Transverse colon (tissue), 4 donors: ENCODE measurements at regions not wholly inside any gene's neighbourhood (a gene's known extent, or its start where the extent isn't known, plus 50 kb on each side); places are given as distances from the start of the nearest gene placed in this dataset.

Experiments used
- DNase-seq: peaks from one replicate; pipeline ENCODE4 v3.0.0-alpha.2; 2019
- H3K27ac ChIP-seq, 4 donors: fragments of 200-600 bp; sonication (generic); 2 replicates each; pipeline ENCODE4 v1.5.1; 2016 to 2018; ENCODE audit warnings: inconsistent platforms in 4 of 4
- H3K27me3 ChIP-seq: fragments of 200-600 bp; sonication (generic); 2 replicates; pipeline ENCODE4 v1.5.1; 2017; ENCODE audit warnings: inconsistent platforms
- H3K36me3 ChIP-seq, 4 donors: fragments of 200-600 bp; sonication (generic); 2 replicates each; pipeline ENCODE4 v1.5.1; 2017 to 2019; ENCODE audit warnings: inconsistent platforms in 4 of 4
- H3K4me1 ChIP-seq, 4 donors: fragments of 200-600 bp; sonication (generic); 2 replicates each; pipeline ENCODE4 v1.5.1; 2017 to 2020; ENCODE audit warnings: inconsistent platforms in 4 of 4
- H3K4me3 ChIP-seq, 4 donors: fragments of 200-600 bp; sonication (generic); 1 replicate in 1 of 4; 2 replicates in 3 of 4; pipeline versions ENCODE4 v1.5.1 to v1.6.1; 2017 to 2019; ENCODE audit warnings: inconsistent platforms in 4 of 4
- H3K9me3 ChIP-seq, 2 donors: fragments of 200-600 bp; sonication (generic); 2 replicates each; pipeline ENCODE4 v1.5.1; 2017 to 2019; ENCODE audit warnings: inconsistent platforms in 2 of 2
- CTCF ChIP-seq, 5 experiments: fragments of 200-600 bp in 3 of 5; fragments of 450-650 bp in 2 of 5; sonication (generic) in 3 of 5; IDR thresholded peaks; 1 replicate in 2 of 5; 2 replicates in 3 of 5; pipeline ENCODE4 v1.5.1; 2016 to 2017; ENCODE audit warnings: antibody characterized with exemption in 5 of 5, inconsistent platforms in 3 of 5, mild to moderate bottlenecking in 2 of 5, moderate library complexity in 1 of 5
- EP300 ChIP-seq: sonication (generic); formaldehyde crosslinking; IDR thresholded peaks from one replicate; pipeline ENCODE4 v1.6.1; 2017; ENCODE audit warnings: antibody characterized with exemption, low read depth
- POLR2A ChIP-seq: fragments of 450-650 bp; IDR thresholded peaks from one replicate; pipeline ENCODE4 v1.6.1; 2016; ENCODE audit warnings: antibody characterized with exemption, mild to moderate bottlenecking, moderate library complexity
- POLR2AphosphoS5 ChIP-seq, 3 donors: sonication (generic); formaldehyde crosslinking; IDR thresholded peaks; one replicate each; pipeline ENCODE4 v1.6.1; 2016; ENCODE audit warnings: antibody characterized with exemption in 3 of 3
- WGBS, 2 donors: methylation state at CpG; one replicate each; pipeline ENCODE4 v1.1.5; 2018; ENCODE audit warnings: low coverage in 1 of 2; 5-methylcytosine and 5-hydroxymethylcytosine counted together
- in situ Hi-C, 4 donors: fragments of 200-750 bp; cut with MboI; loops; one replicate each; pipeline versions ENCODE4 v1.15.0 to v1.15.1; 2017; ENCODE audit warnings: low sequenced_read_pairs in 3 of 4, low pct_ligation_motif_present in 1 of 4, low pct_unique_long_range_greater_than_20kb in 1 of 4
- intact Hi-C: fragments of 100-400 bp; cut with DNase I; formaldehyde crosslinking; loops from one replicate; pipeline ENCODE4 v1.15.1; 2023; ENCODE audit warnings: low total_unique reads

GRCh38 chr7:145147865-145148264 is 312.0 kb upstream of the TPK1 start:
- no peaks in the 10 kb centered on the region for H3K9me3 ChIP-seq
- H3K4me3 ChIP-seq, result no peak overlapping the region
- TF ChIP-seq CTCF (IDR thresholded peaks at IDR 0.05), result no peak
- no peak for TF ChIP-seq POLR2A
- no peak for TF ChIP-seq POLR2AphosphoS5 (IDR thresholded peaks at IDR 0.05)
- TF ChIP-seq EP300, result no peak
- H3K27ac ChIP-seq, result no peak overlapping the region
- intact Hi-C loops, result no loop called here
- no peaks in the 10 kb centered on the region for H3K27me3 ChIP-seq
- no peaks in the 10 kb centered on the region for H3K36me3 ChIP-seq
- in situ Hi-C loops, result no loop called here
- 31 to 52% methylated on average over 2 of the region's 2 CpGs for WGBS, 2 donors
- DNase-seq, result no peak
- no peaks in the 10 kb centered on the region for H3K4me1 ChIP-seq

- Histone ChIP-seq H3K4me1 (no peaks in the 10 kb centered on the region), H3K9me3 (no peaks in the 10 kb centered on the region), H3K27ac (no peak overlapping the region), H3K36me3 (no peaks in the 10 kb centered on the region), H3K4me3 (no peak overlapping the region), H3K27me3 (no peaks in the 10 kb centered on the region)
- in situ Hi-C loops (no loop called here), intact Hi-C loops (no loop called here)
- 70 to 79% methylated on average over 4 to 5 of the region's 5 CpGs for WGBS, 2 donors
- TF ChIP-seq POLR2A, result no peak
- no peak for TF ChIP-seq POLR2AphosphoS5 (IDR thresholded peaks at IDR 0.05)
- no peak for TF ChIP-seq CTCF (IDR thresholded peaks at IDR 0.05)
- no peak for TF ChIP-seq EP300
- DNase-seq, result no peak
Measured at GRCh38 chr7:145143685-145144084, 307.8 kb upstream of the TPK1 start.

GRCh38 chr7:145134377-145134776 is 298.5 kb upstream of the TPK1 start:
- TF ChIP-seq CTCF (IDR thresholded peaks at IDR 0.05) (no peak), POLR2A (no peak)
- H3K27ac ChIP-seq, result no peak overlapping the region
- H3K36me3 ChIP-seq, result no peaks in the 10 kb centered on the region
- DNase-seq, result no peak
- no peaks in the 10 kb centered on the region for H3K4me1 ChIP-seq
- intact Hi-C loops (no loop called here), in situ Hi-C loops (no loop called here)
- H3K27me3 ChIP-seq, result no peaks in the 10 kb centered on the region
- no peaks in the 10 kb centered on the region for H3K9me3 ChIP-seq
- no peak overlapping the region for H3K4me3 ChIP-seq

- H3K4me1 ChIP-seq, result no peaks in the 10 kb centered on the region
- in situ Hi-C loops (no loop called here), intact Hi-C loops (no loop called here)
- H3K27ac ChIP-seq, result no peak overlapping the region
- DNase-seq, result no peak
- H3K4me3 ChIP-seq, result no peak overlapping the region
- TF ChIP-seq EP300 (no peak), POLR2AphosphoS5 (IDR thresholded peaks at IDR 0.05) (no peak), POLR2A (no peak), CTCF (IDR thresholded peaks at IDR 0.05) (no peak)
- H3K27me3 ChIP-seq, result no peaks in the 10 kb centered on the region
- H3K9me3 ChIP-seq, result no peaks in the 10 kb centered on the region
- no peaks in the 10 kb centered on the region for H3K36me3 ChIP-seq
- 67% methylated on average over 2 of the region's 2 CpGs; no CpG with 5 or more reads in 1 of the 2 donors for WGBS, 2 donors
Measured at GRCh38 chr7:145123502-145123901, 287.6 kb upstream of the TPK1 start.
